IPS-20b (cell line): ENCODE measurements at regions not wholly inside any gene's neighbourhood (a gene's known extent, or its start where the extent isn't known, plus 50 kb on each side); places are given as distances from the start of the nearest gene placed in this dataset.

Experiments
- H3K27ac ChIP-seq: one replicate; pipeline ENCODE4 v1.5.1; 2013; ENCODE audit warnings: low read length
- H3K27me3 ChIP-seq: 2 replicates; pipeline ENCODE4 v1.6.1; 2013; ENCODE audit warnings: mild to moderate bottlenecking, low read length, inconsistent platforms; ENCODE audit not compliant: insufficient read depth
- H3K36me3 ChIP-seq: 2 replicates; pipeline ENCODE4 v1.6.1; 2013; ENCODE audit warnings: low read depth, mild to moderate bottlenecking, inconsistent platforms, low read length, moderate library complexity; ENCODE audit not compliant: insufficient read depth
- H3K4me1 ChIP-seq: 2 replicates; pipeline ENCODE4 v1.6.1; 2013; ENCODE audit warnings: mild to moderate bottlenecking, control low read depth, inconsistent platforms, low read length, moderate library complexity; ENCODE audit not compliant: insufficient read depth
- H3K4me3 ChIP-seq: 2 replicates; pipeline ENCODE4 v1.5.1; 2013; ENCODE audit warnings: mild to moderate bottlenecking, low read length, inconsistent platforms
- H3K9ac ChIP-seq: 2 replicates; pipeline ENCODE4 v1.6.1; 2013; ENCODE audit warnings: low read depth, mild to moderate bottlenecking, inconsistent platforms, low read length, moderate library complexity
- H3K9me3 ChIP-seq: 2 replicates; pipeline ENCODE4 v1.6.1; 2013; ENCODE audit warnings: mild to moderate bottlenecking, low read depth, low read length, inconsistent platforms; ENCODE audit not compliant: insufficient read depth

GRCh38 chr12:34526946-34527345 is 504.6 kb downstream of the ALG10 start:
- H3K9me3 ChIP-seq: peaks cover 100% of the 10 kb centered on the region
- H3K27ac ChIP-seq: no peak overlapping the region
- H3K36me3 ChIP-seq: no peaks in the 10 kb centered on the region
- no peaks in the 10 kb centered on the region for H3K4me1 ChIP-seq
- no peak overlapping the region for H3K9ac ChIP-seq
- H3K27me3 ChIP-seq: no peaks in the 10 kb centered on the region
- no peak overlapping the region for H3K4me3 ChIP-seq

GRCh38 chr12:34547276-34547675 is 525.0 kb downstream of the ALG10 start:
- H3K4me3 ChIP-seq: no peak overlapping the region
- H3K9me3 ChIP-seq: peaks cover 100% of the 10 kb centered on the region

GRCh38 chr12:34591966-34592365 is 569.7 kb downstream of the ALG10 start:
- Histone ChIP-seq H3K4me3 (no peak overlapping the region), H3K27me3 (no peaks in the 10 kb centered on the region), H3K27ac (no peak overlapping the region), H3K9ac (no peak overlapping the region), H3K9me3 (peaks cover 100% of the 10 kb centered on the region), H3K4me1 (no peaks in the 10 kb centered on the region), H3K36me3 (no peaks in the 10 kb centered on the region)

More at GRCh38 chr12:34547276-34547675, 525.0 kb downstream of the ALG10 start:
- Histone ChIP-seq H3K9ac (no peak overlapping the region), H3K27me3 (no peaks in the 10 kb centered on the region), H3K36me3 (no peaks in the 10 kb centered on the region), H3K27ac (no peak overlapping the region), H3K4me1 (no peaks in the 10 kb centered on the region)

GRCh38 chr12:34595749-34596733 is 573.7 kb downstream of the ALG10 start:
- H3K27ac ChIP-seq: no peak overlapping the region
- no peaks in the 10 kb centered on the region for H3K4me1 ChIP-seq
- no peaks in the 10 kb centered on the region for H3K27me3 ChIP-seq
- peaks cover 100% of the 10 kb centered on the region for H3K9me3 ChIP-seq
- H3K4me3 ChIP-seq: no peak overlapping the region
- H3K36me3 ChIP-seq: no peaks in the 10 kb centered on the region
- H3K9ac ChIP-seq: no peak overlapping the region

DNA sequence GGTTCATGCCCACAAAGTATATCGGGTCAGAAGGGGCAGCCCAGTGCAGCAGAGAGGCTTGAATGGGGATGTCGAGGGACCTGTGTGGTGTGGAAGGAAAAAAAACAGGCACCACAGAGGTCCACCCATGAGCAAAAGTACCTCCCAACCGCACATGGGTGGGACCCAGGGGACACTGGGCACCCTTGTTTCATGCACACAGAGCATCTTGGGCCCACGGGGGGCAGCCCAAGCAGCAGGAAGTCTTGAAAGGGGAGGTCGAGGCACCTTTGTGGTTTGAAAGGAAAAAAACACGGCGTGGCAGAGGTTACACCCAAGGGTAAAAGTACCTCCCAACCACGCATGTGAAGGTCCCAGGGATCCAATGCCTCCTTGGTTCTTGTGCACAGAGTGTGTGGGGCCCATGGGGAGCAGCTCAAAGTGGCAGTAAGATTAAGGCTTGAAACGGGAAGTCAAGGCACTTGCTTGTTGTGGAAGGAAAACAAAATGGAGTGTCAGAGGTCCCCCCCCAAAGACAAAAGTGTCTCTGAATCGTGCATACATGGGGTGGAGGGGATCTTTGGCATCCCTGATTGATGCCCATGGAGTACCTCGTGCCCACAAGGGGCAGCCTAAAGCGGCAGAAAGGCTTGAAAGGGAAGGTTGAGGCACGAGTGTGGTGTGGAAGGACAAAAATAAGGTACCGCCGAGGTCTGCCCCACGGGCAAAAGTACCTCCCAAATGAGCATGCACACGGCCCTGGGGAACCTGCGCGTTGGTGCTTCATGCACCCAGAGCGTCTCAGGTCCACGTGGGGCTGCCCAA is 575.5 kb downstream of the ALG10 start:
- Histone ChIP-seq H3K27ac (no peak overlapping the region), H3K4me1 (no peaks in the 10 kb centered on the region), H3K27me3 (no peaks in the 10 kb centered on the region), H3K36me3 (no peaks in the 10 kb centered on the region), H3K9ac (no peak overlapping the region), H3K9me3 (peaks cover 100% of the 10 kb centered on the region), H3K4me3 (no peak overlapping the region)

DNA sequence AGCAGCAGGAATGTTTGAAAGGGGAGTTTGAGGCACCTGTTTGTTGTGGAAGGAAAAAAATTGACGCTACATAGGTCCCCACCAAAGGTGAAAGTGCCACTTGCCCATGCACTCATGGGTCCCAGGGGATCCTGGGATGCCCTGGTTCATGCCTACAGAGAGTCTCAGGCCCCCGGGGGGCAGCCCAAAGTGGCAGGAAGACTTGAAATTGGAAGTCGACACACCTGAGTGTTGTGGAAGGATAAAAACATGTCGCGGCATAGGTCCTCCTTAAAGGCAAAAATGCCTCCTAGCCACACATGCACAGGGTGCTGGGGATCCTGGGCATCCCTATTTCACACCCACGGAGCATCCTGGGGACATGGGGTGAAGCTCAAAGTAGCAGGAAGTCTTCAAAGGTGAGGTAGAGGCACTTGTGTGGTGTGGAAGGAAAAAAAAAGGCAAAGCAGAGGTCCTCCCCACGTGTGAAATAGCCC is 576.1 kb downstream of the ALG10 start:
- H3K9ac ChIP-seq: no peak overlapping the region
- no peak overlapping the region for H3K4me3 ChIP-seq
- H3K36me3 ChIP-seq: no peaks in the 10 kb centered on the region
- H3K4me1 ChIP-seq: no peaks in the 10 kb centered on the region
- no peaks in the 10 kb centered on the region for H3K27me3 ChIP-seq
- H3K9me3 ChIP-seq: peaks cover 100% of the 10 kb centered on the region
- H3K27ac ChIP-seq: no peak overlapping the region

- Histone ChIP-seq H3K9ac (no peak overlapping the region), H3K27me3 (no peaks in the 10 kb centered on the region), H3K4me3 (no peak overlapping the region), H3K4me1 (no peaks in the 10 kb centered on the region), H3K9me3 (peaks cover 100% of the 10 kb centered on the region), H3K36me3 (no peaks in the 10 kb centered on the region), H3K27ac (no peak overlapping the region)
Observed at GRCh38 chr12:34598851-34599529, 576.7 kb downstream of the ALG10 start.

- Histone ChIP-seq H3K4me3 (no peak overlapping the region), H3K9ac (no peak overlapping the region), H3K4me1 (no peaks in the 10 kb centered on the region), H3K27me3 (no peaks in the 10 kb centered on the region), H3K9me3 (peaks cover 100% of the 10 kb centered on the region), H3K36me3 (no peaks in the 10 kb centered on the region), H3K27ac (no peak overlapping the region)
Observed at GRCh38 chr12:34599530-34600513, 577.5 kb downstream of the ALG10 start.

DNA sequence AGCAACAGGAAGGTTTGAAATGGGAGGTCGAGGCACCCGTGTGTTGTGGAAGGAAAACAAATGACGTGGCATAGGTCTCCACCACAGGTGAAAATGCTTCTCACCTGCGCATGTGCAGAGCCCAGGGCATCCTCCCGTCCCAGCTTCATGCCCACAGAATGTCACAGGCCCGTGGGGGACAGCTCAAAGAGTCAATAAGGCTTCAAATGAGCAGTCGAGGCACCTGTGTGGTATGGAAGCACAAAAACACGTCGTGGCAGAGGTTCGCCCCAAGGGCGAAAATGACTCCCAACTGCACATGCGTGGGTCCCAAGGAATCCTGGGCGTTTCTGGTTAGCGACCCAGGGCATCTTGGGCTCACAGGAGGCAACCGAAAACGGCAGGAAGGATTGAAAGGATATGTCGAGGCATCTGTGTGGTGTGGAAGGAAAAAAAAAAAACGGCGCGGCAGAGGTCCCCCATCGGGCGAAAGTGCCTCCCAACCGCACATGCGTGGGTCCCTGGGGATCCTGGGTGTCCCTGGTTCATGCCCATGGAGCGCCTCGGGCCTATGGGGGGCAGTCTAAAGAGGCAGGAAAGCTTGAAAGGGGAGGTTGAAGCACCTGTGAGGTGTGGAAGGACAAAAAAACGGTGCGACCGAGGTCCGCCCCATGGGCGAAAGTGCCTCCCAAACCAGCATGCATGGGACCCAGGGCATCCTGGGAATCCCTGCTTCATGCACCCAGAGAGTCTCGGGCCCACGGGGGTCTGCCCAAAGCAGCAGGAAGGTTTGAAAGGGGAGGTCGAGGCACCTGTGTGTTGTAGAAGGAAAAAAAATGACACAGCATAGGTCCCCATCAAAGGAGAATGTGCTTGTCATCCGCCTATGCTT is 578.5 kb downstream of the ALG10 start:
- no peaks in the 10 kb centered on the region for H3K27me3 ChIP-seq
- H3K4me3 ChIP-seq: no peak overlapping the region
- H3K9me3 ChIP-seq: peaks cover 100% of the 10 kb centered on the region
- H3K4me1 ChIP-seq: no peaks in the 10 kb centered on the region
- H3K9ac ChIP-seq: no peak overlapping the region
- no peak overlapping the region for H3K27ac ChIP-seq
- H3K36me3 ChIP-seq: no peaks in the 10 kb centered on the region

GRCh38 chr12:34601689-34602088 is 579.4 kb downstream of the ALG10 start:
- no peak overlapping the region for H3K4me3 ChIP-seq
- H3K9me3 ChIP-seq: peaks cover 100% of the 10 kb centered on the region
- no peaks in the 10 kb centered on the region for H3K27me3 ChIP-seq
- H3K27ac ChIP-seq: no peak overlapping the region
- no peaks in the 10 kb centered on the region for H3K4me1 ChIP-seq
- no peaks in the 10 kb centered on the region for H3K36me3 ChIP-seq
- H3K9ac ChIP-seq: no peak overlapping the region
